ENCODE measurements at regions not wholly inside any gene's neighbourhood (a gene's known extent, or its start where the extent isn't known, plus 50 kb on each side); places are given as distances from the start of the nearest gene placed in this dataset.

- TF ChIP-seq CTCF (IDR thresholded peaks at IDR 0.05; ENCODE audit: low read length), result no peak
- no peak for TF ChIP-seq EZH2 (IDR thresholded peaks at IDR 0.05; ENCODE audit: borderline replicate concordance, low read length)
These were observed 419.4 kb downstream of the PTPRC start for GRCh38 chr1:199058281-199058680.

Measured in OCI-LY1 (cell line).